AG08395 (cell line): ENCODE measurements at regions not wholly inside any gene's neighbourhood (a gene's known extent, or its start where the extent isn't known, plus 50 kb on each side); places are given as distances from the start of the nearest gene placed in this dataset.
"Not testable (repeated sequence)": the region's sequence is repeated elsewhere in the genome, so short reads cannot be mapped to it uniquely, and the experiment has no call there.

Experiments
- DNase-seq: peaks from one replicate; pipeline ENCODE4 v3.0.0; 2012; ENCODE audit warnings: mixed read lengths, low spot score

DNA sequence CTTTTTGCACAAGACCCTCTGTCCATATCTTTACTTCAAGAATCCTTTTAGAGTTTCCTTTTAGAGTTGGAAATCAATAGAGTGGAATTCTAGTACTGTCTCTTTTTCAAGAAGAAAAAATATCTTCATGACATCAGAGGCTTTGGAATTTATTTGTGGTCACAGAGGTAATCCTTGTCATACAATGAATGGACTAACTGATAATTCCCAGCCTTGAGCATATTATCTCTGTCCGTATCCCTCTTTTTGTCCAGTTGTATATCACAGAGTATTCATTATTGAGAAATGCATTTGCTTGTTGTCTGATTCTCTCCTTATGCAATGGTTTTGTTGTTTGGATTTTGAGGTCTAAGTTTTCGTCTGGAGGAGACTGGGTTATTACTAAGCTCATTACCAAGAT lies 82.0 kb upstream of the HAPLN1 start:
- DNase-seq = peak; percentile 3

DNA sequence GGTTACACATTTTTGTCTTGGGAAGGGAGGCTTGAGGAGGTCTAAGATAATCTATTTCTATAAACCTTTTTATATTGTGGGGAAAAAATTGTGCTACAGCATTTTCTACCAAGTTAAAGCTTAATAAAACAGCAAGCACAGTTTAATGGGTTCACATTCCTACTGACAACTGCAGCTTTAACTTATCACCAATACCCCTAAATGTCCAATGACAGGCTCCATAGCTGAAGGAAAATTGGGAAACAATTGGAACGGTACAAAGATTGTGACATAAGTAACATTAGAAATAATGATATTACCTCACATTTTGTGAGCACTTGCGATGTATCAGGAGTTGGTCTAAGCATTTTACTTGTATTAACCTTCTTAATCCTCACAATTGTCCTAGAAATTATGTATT lies 79.5 kb upstream of the HAPLN1 start:
- no peak for DNase-seq

DNA sequence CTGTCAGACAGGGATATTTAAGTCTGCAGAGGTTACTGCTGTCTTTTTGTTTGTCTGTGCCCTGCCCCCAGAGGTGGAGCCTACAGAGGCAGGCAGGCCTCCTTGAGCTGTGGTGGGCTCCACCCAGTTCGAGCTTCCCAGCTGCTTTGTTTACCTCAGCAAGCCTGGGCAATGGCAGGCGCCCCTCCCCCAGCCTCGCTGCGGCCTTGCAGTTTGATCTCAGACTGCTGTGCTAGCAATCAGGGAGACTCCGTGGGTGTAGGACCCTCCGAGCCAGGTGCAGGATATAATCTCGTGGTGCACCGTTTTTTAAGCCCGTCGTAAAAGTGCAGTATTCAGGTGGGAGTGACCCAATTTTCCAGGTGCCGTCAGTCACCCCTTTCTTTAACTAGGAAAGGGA lies 78.4 kb upstream of the HAPLN1 start:
- DNase-seq = not testable (repeated sequence)

DNA sequence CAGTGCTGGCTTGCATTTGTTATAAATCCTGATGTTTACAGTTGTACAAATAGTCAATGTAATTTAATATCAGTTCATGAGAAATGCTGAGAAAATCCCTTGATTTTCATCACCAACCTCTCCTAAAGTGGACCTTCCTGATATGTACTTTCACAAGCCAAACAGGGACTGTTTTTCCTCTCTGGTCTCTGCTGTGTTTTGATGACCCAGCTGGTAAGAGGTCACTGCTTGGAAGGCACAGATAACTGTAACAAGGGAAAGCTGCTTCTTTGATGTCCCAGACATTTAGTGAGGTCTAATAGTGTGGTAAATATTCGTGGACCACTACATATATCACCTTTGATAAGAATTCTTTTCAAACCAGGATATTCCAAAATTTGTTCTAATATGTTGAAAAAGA lies 68.7 kb upstream of the HAPLN1 start:
- DNase-seq = no peak

DNA sequence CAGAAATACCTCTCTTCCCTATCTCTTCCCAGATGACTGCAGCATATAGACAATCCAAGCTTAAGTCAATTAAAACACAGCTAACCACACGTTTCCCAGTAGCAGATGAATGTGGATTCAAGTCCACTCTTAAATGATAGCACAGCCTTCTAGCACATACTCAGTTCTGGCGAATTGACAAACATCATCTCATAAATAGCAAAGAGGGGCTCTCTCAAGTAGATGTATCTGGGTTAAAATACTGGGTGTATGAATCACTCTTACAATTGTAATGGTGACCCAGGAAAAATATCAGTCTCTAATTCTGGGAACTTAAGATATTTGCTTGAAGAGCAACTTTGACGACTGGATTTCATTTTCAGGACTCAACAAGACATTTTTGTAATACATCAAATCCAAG lies 67.0 kb upstream of the HAPLN1 start:
- DNase-seq = no peak

DNA sequence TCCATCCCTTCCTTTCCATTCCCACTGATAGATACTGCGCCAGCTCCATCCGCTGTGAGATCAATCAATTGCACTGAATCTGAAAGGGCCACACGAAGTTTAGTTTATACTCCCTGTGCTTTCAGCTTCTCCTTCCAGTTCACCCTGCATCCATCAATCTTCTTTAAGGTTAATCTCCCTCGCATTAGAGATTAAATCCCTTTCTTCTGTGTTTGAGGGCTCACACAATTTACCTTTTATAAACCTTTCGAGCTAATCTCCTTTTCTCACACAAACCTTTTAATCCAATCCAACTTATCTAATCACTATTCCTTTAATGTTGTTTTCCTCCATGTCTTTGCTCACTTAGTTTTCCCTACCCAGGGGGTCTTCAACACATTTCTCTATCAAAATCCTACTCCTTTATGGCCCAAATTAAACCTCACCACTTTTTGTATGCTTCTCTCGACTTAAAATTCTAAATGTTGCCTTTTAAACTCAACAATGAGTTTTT lies 64.6 kb upstream of the HAPLN1 start:
- DNase-seq = no peak

DNA sequence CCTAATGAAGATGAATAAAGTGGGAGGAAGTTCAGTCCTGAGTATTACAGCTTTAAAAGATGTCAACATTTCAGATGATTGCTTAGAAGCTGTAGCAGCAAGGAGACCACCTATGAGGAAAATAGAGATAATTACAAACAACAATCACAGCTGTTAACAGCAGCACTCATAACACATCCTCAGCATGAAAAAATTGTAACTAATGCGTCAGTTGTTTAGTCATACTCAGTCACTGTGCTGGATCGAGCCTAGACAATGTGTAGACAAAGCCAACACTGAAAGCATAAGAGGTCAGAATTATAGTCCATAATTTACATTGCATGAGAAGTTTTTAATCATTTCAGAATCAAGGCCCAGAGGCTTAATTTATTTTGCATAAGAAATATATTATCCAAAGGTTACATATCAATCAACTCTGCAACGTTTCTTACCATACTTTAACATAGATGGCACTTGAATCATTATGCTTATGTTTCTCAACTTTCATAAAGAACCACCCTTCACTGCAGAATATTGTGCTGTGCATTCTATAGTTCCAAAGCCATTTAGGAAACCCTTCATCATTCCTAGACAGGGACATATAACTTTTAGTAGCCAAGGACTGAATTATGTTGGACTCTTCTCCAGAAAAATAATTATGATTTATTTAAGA lies 60.2 kb upstream of the HAPLN1 start:
- DNase-seq = no peak

DNA sequence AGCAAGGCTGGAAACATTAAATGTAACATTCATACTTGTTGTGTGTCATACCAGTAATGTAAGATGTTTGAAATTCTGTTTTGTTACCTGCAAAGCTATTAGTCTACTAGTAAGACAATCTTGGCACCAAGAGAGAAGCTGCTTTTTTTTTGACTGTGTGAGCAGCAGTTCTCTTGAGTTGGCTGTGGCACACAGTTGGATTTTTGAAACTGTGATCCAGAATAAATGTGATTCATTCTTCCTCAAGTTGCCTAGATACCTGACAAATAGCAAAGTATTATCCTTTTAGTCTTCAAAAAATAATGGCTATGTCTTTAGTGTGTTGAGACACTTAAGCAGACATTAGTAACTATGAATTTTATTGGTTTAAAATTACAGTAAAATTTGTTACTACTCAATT lies 57.2 kb upstream of the HAPLN1 start:
- no peak for DNase-seq

DNA sequence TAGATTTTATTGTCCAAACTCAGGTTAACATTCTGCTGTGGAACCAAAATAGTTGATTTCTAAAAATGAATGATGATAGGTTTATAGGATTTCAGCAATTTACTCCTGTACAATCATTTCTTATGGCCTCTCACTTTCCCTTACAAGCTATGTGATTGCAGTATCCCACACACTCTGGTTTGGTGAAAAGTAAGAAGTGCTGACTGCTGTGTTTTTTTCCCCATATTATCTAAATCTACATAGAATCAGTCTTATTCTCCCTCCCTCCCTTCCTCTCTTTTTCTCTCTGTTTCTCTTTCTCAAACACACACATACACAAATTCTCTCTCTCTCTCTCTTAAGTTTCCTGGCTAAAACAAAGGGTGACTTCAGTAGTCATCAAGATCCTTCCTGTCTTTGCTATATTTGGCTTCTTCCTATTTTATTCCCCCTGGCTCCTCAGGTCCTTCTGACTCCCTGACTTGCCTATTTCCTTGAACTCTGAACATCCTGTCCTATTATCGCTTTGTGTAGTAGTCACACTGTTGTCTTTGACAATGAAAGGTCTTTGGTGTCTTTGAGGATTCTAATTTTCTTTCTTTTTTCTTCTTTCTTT lies 55.9 kb upstream of the HAPLN1 start:
- no peak for DNase-seq
